K562 (cell line): ENCODE measurements at regions not wholly inside any gene's neighbourhood (a gene's known extent, or its start where the extent isn't known, plus 50 kb on each side); places are given as distances from the start of the nearest gene placed in this dataset.

Experiments
- ATAC-seq: fragments of 200-7000 bp; cut with Tn5 transposase; 3 replicates; pipeline ENCODE4 v1.9.1; 2020; ENCODE audit warnings: moderate library complexity
- BruUV-seq: library from RNA; stranded (reverse); fragments of 400-500 nt; replicated peaks from 2 replicates; lab custom pipeline; 2021; lab: Mats Ljungman, UMichigan
- CTCF ChIA-PET: fragments of 300-600 bp; formaldehyde crosslinking; extraction: SDS; loops from one replicate; lab custom pipeline; 2021; ENCODE audit warnings: low intra/inter-chr PET ratio; lab: Yijun Ruan, JAX
- POLR2A ChIA-PET: fragments of 300-600, 350-650 bp; sonication (Branson Sonifier 250); formaldehyde crosslinking; extraction: SDS; loops from one replicate; lab custom pipeline; 2021; ENCODE audit warnings: antibody characterized with exemption, inconsistent platforms; lab: Yijun Ruan, JAX
- DNase-seq, 4 experiments: peaks; one replicate each; pipeline versions ENCODE4 v3.0.0 to v3.0.0-alpha.2; 2011 to 2018; ENCODE audit warnings: low spot score in 3 of 4, mixed read lengths in 3 of 4; ENCODE audit errors: extremely low read depth in 1 of 4
- FAIRE-seq: peaks from 2 replicates; lab custom pipeline; 2011; peaks lifted over from hg19 to GRCh38; lab: Jason Lieb, UNC
- H2AFZ ChIP-seq: 2 replicates; pipeline ENCODE4 v1.6.0; 2011; ENCODE audit warnings: low read depth, low read length, control low read depth, inconsistent platforms
- H3K27ac ChIP-seq: fragments of 200-600 bp; 3 replicates; pipeline ENCODE4 v1.8.0; 2011; ENCODE audit warnings: low read depth, mild to moderate bottlenecking, control low read depth, inconsistent platforms, low read length, moderate library complexity, mixed read lengths; ENCODE audit errors: extremely low read depth
- H3K27me3 ChIP-seq, 2 experiments: fragments of 300-600 bp in 1 of 2; 2 replicates in 1 of 2; 3 replicates in 1 of 2; pipeline versions ENCODE4 v1.6.0 to v1.8.0; 2011; ENCODE audit warnings: inconsistent platforms in 2 of 2, low read length in 2 of 2, mild to moderate bottlenecking in 1 of 2, mixed read lengths in 1 of 2, moderate library complexity in 1 of 2; ENCODE audit not compliant: control insufficient read depth in 2 of 2, insufficient read depth in 2 of 2
- H3K36me3 ChIP-seq: fragments of 300-600 bp; 3 replicates; pipeline ENCODE4 v1.8.0; 2011; ENCODE audit warnings: mild to moderate bottlenecking, low read length, inconsistent platforms; ENCODE audit not compliant: control insufficient read depth, insufficient read depth
- H3K4me1 ChIP-seq, 2 experiments: fragments of 200-600 bp in 1 of 2; replicated peaks in 1 of 2; 2 replicates in 1 of 2; 3 replicates in 1 of 2; pipeline versions ENCODE4 v1.5.1 to v1.8.0; 2011; ENCODE audit warnings: inconsistent platforms in 2 of 2, low read length in 2 of 2, mild to moderate bottlenecking in 1 of 2, mixed read lengths in 1 of 2, moderate library complexity in 1 of 2; ENCODE audit not compliant: control insufficient read depth in 2 of 2, insufficient read depth in 2 of 2
- H3K4me2 ChIP-seq: 2 replicates; pipeline ENCODE4 v1.6.1; 2011; ENCODE audit warnings: low read length, control low read depth, inconsistent platforms, mixed read lengths; ENCODE audit not compliant: insufficient read depth
- H3K4me3 ChIP-seq: fragments of 200-600 bp; sonication (generic), shearing (Covaris generic); 2 replicates; pipeline ENCODE4 v1.5.1; 2016; ENCODE audit warnings: control low read depth, inconsistent platforms
- H3K79me2 ChIP-seq: fragments of 200-600 bp; 3 replicates; pipeline ENCODE4 v1.8.0; 2011; ENCODE audit warnings: low read length, inconsistent platforms; ENCODE audit not compliant: control insufficient read depth, insufficient read depth
- H3K9ac ChIP-seq, 2 experiments: 2 replicates each; pipeline versions ENCODE4 v1.6.0 to v1.6.1; 2011; ENCODE audit warnings: low read depth in 2 of 2, low read length in 2 of 2, control low read depth in 1 of 2, inconsistent platforms in 1 of 2, mild to moderate bottlenecking in 1 of 2, mixed read lengths in 1 of 2; ENCODE audit not compliant: insufficient read depth in 1 of 2
- H3K9me1 ChIP-seq: one replicate; pipeline ENCODE4 v1.6.0; 2011; ENCODE audit warnings: inconsistent platforms, mild to moderate bottlenecking, low read length, moderate library complexity; ENCODE audit not compliant: control insufficient read depth, insufficient read depth
- H3K9me3 ChIP-seq: replicated peaks from 2 replicates; pipeline ENCODE4 v1.5.1; 2011; ENCODE audit warnings: low read depth, low read length, inconsistent platforms; ENCODE audit not compliant: control insufficient read depth, insufficient read depth
- H4K20me1 ChIP-seq: replicated peaks from 2 replicates; pipeline ENCODE4 v1.6.1; 2011; ENCODE audit warnings: low read length, inconsistent platforms, mixed read lengths; ENCODE audit not compliant: control insufficient read depth, insufficient read depth
- ATF4 ChIP-seq: fragments of 450-650 bp; formaldehyde crosslinking; IDR thresholded peaks from 2 replicates; pipeline ENCODE4 v1.4.0; 2022; ENCODE audit warnings: mild to moderate bottlenecking, moderate library complexity
- EHMT2 ChIP-seq: fragments of 450-650 bp; IDR thresholded peaks from 2 replicates; pipeline ENCODE4 v1.6.1; 2018; ENCODE audit warnings: antibody characterized with exemption
- HDAC8 ChIP-seq: fragments of 450-650 bp; IDR thresholded peaks from 2 replicates; pipeline ENCODE4 v1.6.1; 2016; ENCODE audit warnings: mild to moderate bottlenecking, missing genetic modification characterization, moderate library complexity, missing compliant biosample characterization
- IRF9 ChIP-seq: fragments of 450-650 bp; IDR thresholded peaks from 2 replicates; pipeline ENCODE4 v1.6.1; 2016; ENCODE audit warnings: missing biosample characterization, missing genetic modification characterization
- LCOR ChIP-seq: sonication (generic); formaldehyde crosslinking; IDR thresholded peaks from 2 replicates; pipeline ENCODE4 v1.8.0; 2022; ENCODE audit warnings: mild to moderate bottlenecking, missing genetic modification reagents
- MITF ChIP-seq: IDR thresholded peaks from 2 replicates; pipeline ENCODE4 v1.6.1; 2014; ENCODE audit warnings: antibody characterized with exemption
- PATZ1 ChIP-seq: fragments of 250-450 bp; sonication (Bioruptor Pico); IDR thresholded peaks from 2 replicates; pipeline ENCODE4 v1.5.0; 2020; ENCODE audit warnings: mild to moderate bottlenecking, borderline replicate concordance
- RFX7 ChIP-seq: fragments of 250-450 bp; sonication (Bioruptor Pico); IDR thresholded peaks from 2 replicates; pipeline ENCODE4 v1.5.1; 2021; ENCODE audit warnings: mild to moderate bottlenecking
- SETDB1 ChIP-seq: IDR thresholded peaks from one replicate; pipeline ENCODE4 v1.6.1; 2012; ENCODE audit warnings: low read length, control low read depth, inconsistent platforms
- SIN3A ChIP-seq, 2 experiments: fragments of 150-350 bp in 1 of 2; IDR thresholded peaks; 2 replicates each; pipeline ENCODE4 v1.6.1; 2011 to 2016; ENCODE audit warnings: borderline replicate concordance in 2 of 2, low read depth in 2 of 2, low read length in 2 of 2, mild to moderate bottlenecking in 2 of 2, moderate library complexity in 2 of 2; ENCODE audit not compliant: control insufficient read depth in 1 of 2
- TAF1 ChIP-seq: IDR thresholded peaks from 2 replicates; pipeline ENCODE4 v1.6.1; 2011; ENCODE audit warnings: mild to moderate bottlenecking, low read length, moderate library complexity; ENCODE audit not compliant: insufficient read depth, control insufficient read depth, severe bottlenecking; ENCODE audit errors: extremely low read depth
- WGBS: fragments of 100-300 bp; shearing (Covaris generic); methylation state at CpG from one replicate; pipeline ENCODE4 v1.1.6; 2016; ENCODE audit warnings: low coverage, mixed read lengths; ENCODE audit not compliant: insufficient coverage; ENCODE audit errors: missing lambda C conversion rate; 5-methylcytosine and 5-hydroxymethylcytosine counted together
- in situ Hi-C: fragments of 300-500 bp; cut with MboI; formaldehyde crosslinking; loops from 4 replicates; pipeline ENCODE4 v1.15.0; 2018; ENCODE audit warnings: inconsistent platforms, mixed read lengths
- intact Hi-C: fragments of 100-400 bp; cut with micrococcal nuclease; formaldehyde crosslinking; loops from 2 replicates; pipeline ENCODE4 v1.14.2; 2022

- H3K27me3 ChIP-seq = no peaks in the 10 kb centered on the region
- no peak for TF ChIP-seq MITF
- ChIA-PET CTCF (no interaction called here), POLR2A (no interaction called here)
- no peak overlapping the region for H3K4me2 ChIP-seq
- H3K27ac ChIP-seq = no peak overlapping the region
- intact Hi-C loops = no loop called here
- ATAC-seq (no peak), FAIRE-seq (no peak), DNase-seq (no peak)
- H3K79me2 ChIP-seq = no peaks in the 10 kb centered on the region
- no peak overlapping the region for H2AFZ ChIP-seq
- H3K9ac ChIP-seq = no peak overlapping the region
- no peaks in the 10 kb centered on the region for H3K4me1 ChIP-seq
- no peaks in the 10 kb centered on the region for H3K36me3 ChIP-seq
- BruUV-seq = no TSS peak
- in situ Hi-C loops = no loop called here
- no peaks in the 10 kb centered on the region for H4K20me1 ChIP-seq
- H3K9me1 ChIP-seq = no peaks in the 10 kb centered on the region
- H3K9me3 ChIP-seq = no peaks in the 10 kb centered on the region
- H3K4me3 ChIP-seq = no peak overlapping the region
- WGBS = 0% methylated on average over 1 of the region's 1 CpG
These were observed 744.7 kb downstream of the XPNPEP1 start for GRCh38 chr10:109178591-109178990.

- Histone ChIP-seq H3K79me2 (no peaks in the 10 kb centered on the region), H3K4me2 (no peak overlapping the region), H3K27ac (no peak overlapping the region), H3K4me1 (no peaks in the 10 kb centered on the region), H3K9me3 (no peaks in the 10 kb centered on the region), H3K9me1 (no peaks in the 10 kb centered on the region), H3K9ac (no peak overlapping the region), H2AFZ (no peak overlapping the region), H3K27me3 (no peaks in the 10 kb centered on the region), H4K20me1 (no peaks in the 10 kb centered on the region), H3K36me3 (no peaks in the 10 kb centered on the region), H3K4me3 (no peak overlapping the region)
- ATAC-seq (no peak), FAIRE-seq (no peak), DNase-seq (no peak)
- CTCF ChIA-PET = no interaction called here
- no TSS peak for BruUV-seq
- in situ Hi-C loops = no loop called here
- intact Hi-C loops = no loop called here
- POLR2A ChIA-PET = no interaction called here
- 0% methylated on average over 2 of the region's 2 CpGs for WGBS
- TF ChIP-seq ATF4 (CRISPR knock-in tag) = no peak
- no peak for TF ChIP-seq IRF9 (tag)
- no peak for TF ChIP-seq HDAC8 (tag)
- no peak for TF ChIP-seq TAF1
- TF ChIP-seq LCOR = no peak
- TF ChIP-seq SETDB1 = no peak
- TF ChIP-seq PATZ1 (CRISPR knock-in tag) = no peak
- no peak for TF ChIP-seq SIN3A (IDR thresholded peaks at IDR 0.05; ENCODE audit: borderline replicate concordance in 2 of 2, control insufficient read depth in 1 of 2, low read depth in 2 of 2, low read length in 2 of 2)
- TF ChIP-seq EHMT2 = no peak
- no peak for TF ChIP-seq RFX7 (CRISPR knock-in tag)
These were observed 748.8 kb downstream of the XPNPEP1 start for GRCh38 chr10:109174526-109174925.
